T-cell (primary cell): ENCODE measurements at regions not wholly inside any gene's neighbourhood (a gene's known extent, or its start where the extent isn't known, plus 50 kb on each side); places are given as distances from the start of the nearest gene placed in this dataset.

Source experiments
- ATAC-seq, 4 experiments: fragments of 200-7000 bp in 3 of 4; fragments of 150-1000 bp in 1 of 4; cut with Tn5 transposase; replicated peaks in 1 of 4; 1 replicate in 3 of 4; 2 replicates in 1 of 4; pipeline ENCODE4 v1.10.0; 2021; ENCODE audit warnings: moderate library complexity in 3 of 4, mild to moderate bottlenecking in 2 of 4, moderate number of reproducible peaks in 1 of 4
- CTCF ChIA-PET, 2 donors: fragments of 300-600 bp; sonication (Branson Sonifier 250); formaldehyde crosslinking; loops; one replicate each; lab custom pipeline; 2022; ENCODE audit warnings: antibody characterized with exemption in 2 of 2; lab: Charles Lee
- POLR2A ChIA-PET, 2 donors: fragments of 300-600 bp; sonication (Branson Sonifier 250); formaldehyde crosslinking; loops; one replicate each; lab custom pipeline; 2022; ENCODE audit warnings: antibody characterized with exemption in 2 of 2; lab: Charles Lee
- DNase-seq, 35 experiments: peaks; one replicate each; pipeline versions ENCODE4 v3.0.0 to v3.0.0-alpha.2; 2013 to 2023
- H3K27ac ChIP-seq: one replicate; pipeline ENCODE4 v1.5.1; 2013; ENCODE audit warnings: low read length
- H3K27me3 ChIP-seq, 2 experiments: replicated peaks in 1 of 2; 1 replicate in 1 of 2; 2 replicates in 1 of 2; pipeline versions ENCODE4 v1.6.1 to v1.7.0; 2013; ENCODE audit warnings: low read length in 1 of 2, mixed read lengths in 1 of 2; ENCODE audit not compliant: control insufficient read depth in 2 of 2, insufficient read depth in 2 of 2; ENCODE audit errors: extremely low read depth in 1 of 2
- H3K36me3 ChIP-seq, 2 donors: 1 replicate in 1 of 2; 2 replicates in 1 of 2; pipeline versions ENCODE4 v1.6.1 to v1.7.0; 2013; ENCODE audit warnings: low read length in 1 of 2; ENCODE audit not compliant: control insufficient read depth in 2 of 2, insufficient read depth in 1 of 2; ENCODE audit errors: extremely low read depth in 1 of 2
- H3K4me1 ChIP-seq, 2 experiments: 1 replicate in 1 of 2; 2 replicates in 1 of 2; pipeline versions ENCODE4 v1.6.1 to v1.7.0; 2013; ENCODE audit warnings: low read length in 2 of 2, mixed read lengths in 1 of 2; ENCODE audit not compliant: insufficient read depth in 2 of 2, control insufficient read depth in 1 of 2; ENCODE audit errors: extremely low read depth in 1 of 2
- H3K4me3 ChIP-seq, 2 donors: 1 replicate in 1 of 2; 2 replicates in 1 of 2; pipeline versions ENCODE4 v1.5.1 to v1.7.0; 2013; ENCODE audit warnings: mild to moderate bottlenecking in 2 of 2, low read length in 1 of 2, moderate library complexity in 1 of 2; ENCODE audit not compliant: control insufficient read depth in 1 of 2; ENCODE audit errors: extremely low read depth in 1 of 2
- H3K9me3 ChIP-seq: 2 replicates; pipeline ENCODE4 v1.7.0; 2013
- H3K27ac Mint-ChIP-seq, 2 donors: one replicate each; pipeline ENCODE4 v1.8.0; 2020 to 2021; ENCODE audit warnings: mild to moderate bottlenecking in 2 of 2, mixed read lengths in 2 of 2
- H3K27me3 Mint-ChIP-seq, 2 donors: one replicate each; pipeline ENCODE4 v1.8.0; 2021 to 2022; ENCODE audit warnings: mixed read lengths in 2 of 2
- H3K36me3 Mint-ChIP-seq: one replicate; pipeline ENCODE4 v1.8.0; 2021; ENCODE audit warnings: mixed read lengths
- H3K4me1 Mint-ChIP-seq, 3 donors: one replicate each; pipeline ENCODE4 v1.8.0; 2020 to 2022; ENCODE audit warnings: mixed read lengths in 3 of 3, mild to moderate bottlenecking in 1 of 3
- H3K4me3 Mint-ChIP-seq, 3 donors: one replicate each; pipeline ENCODE4 v1.8.0; 2020 to 2022; ENCODE audit warnings: mild to moderate bottlenecking in 3 of 3, mixed read lengths in 3 of 3, moderate library complexity in 3 of 3
- H3K9me3 Mint-ChIP-seq, 3 donors: one replicate each; pipeline ENCODE4 v1.8.0; 2020 to 2022; ENCODE audit warnings: mixed read lengths in 3 of 3
- WGBS: methylation state at CpG from one replicate; pipeline ENCODE4 v1.1.5; 2013; ENCODE audit warnings: missing lambda C conversion rate; ENCODE audit not compliant: insufficient coverage; 5-methylcytosine and 5-hydroxymethylcytosine counted together

GRCh38 chr5:67263656-67264408, 67.2 kb upstream of the CD180 start:
- no peak overlapping the region for H3K27ac ChIP-seq
- H3K4me1 Mint-ChIP-seq = no peaks in the 10 kb centered on the region
- H3K36me3 Mint-ChIP-seq = no peaks in the 10 kb centered on the region
- ChIA-PET POLR2A (no interaction called here), CTCF (interaction anchor here in 1 of 2 donors (0.6 to 0.7 kb wide), 2 partner anchors 635 to 941 kb away, joined by 3 to 4 read pairs; no protein-coding TSS in a partner anchor)
- DNase-seq (no peak), ATAC-seq (no peak)
- peaks cover 0 to 2% of the 10 kb centered on the region in 2 experiments for H3K27me3 ChIP-seq
- H3K4me3 Mint-ChIP-seq = no peak overlapping the region
- H3K9me3 ChIP-seq = no peaks in the 10 kb centered on the region
- peaks cover 0 to 7% of the 10 kb centered on the region in 2 donors for H3K27me3 Mint-ChIP-seq
- H3K9me3 Mint-ChIP-seq = no peaks in the 10 kb centered on the region
- WGBS = 64% methylated on average over 2 of the region's 4 CpGs
- H3K36me3 ChIP-seq = no peaks in the 10 kb centered on the region
- no peak overlapping the region for H3K4me3 ChIP-seq
- no peak overlapping the region for H3K27ac Mint-ChIP-seq
- no peaks in the 10 kb centered on the region for H3K4me1 ChIP-seq

DNA sequence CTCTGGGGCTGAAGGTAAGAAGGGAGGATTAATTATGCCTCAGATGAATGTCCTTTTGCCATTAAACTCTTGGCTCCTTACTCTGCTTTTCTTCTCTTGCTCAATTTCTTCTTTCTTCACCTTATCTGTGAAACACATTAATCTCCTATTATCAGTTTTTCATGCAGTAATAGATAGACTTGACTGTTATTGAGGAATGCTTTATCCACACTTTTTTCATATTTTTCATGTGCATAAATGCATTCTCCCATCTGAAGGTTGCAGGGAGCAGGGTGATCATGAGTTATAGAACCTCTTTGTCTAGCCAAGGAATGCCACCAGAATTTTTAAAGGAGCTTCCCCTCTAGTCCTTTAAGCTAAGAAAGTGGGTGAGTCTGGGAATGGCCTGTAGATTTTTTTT, 66.4 kb upstream of the CD180 start:
- CTCF ChIA-PET = interaction anchor here in 1 of 2 donors (0.7 to 1.5 kb wide), 2 partner anchors 17 to 940 kb away, joined by 3 to 4 read pairs; no protein-coding TSS in a partner anchor
- no peak overlapping the region for H3K27ac Mint-ChIP-seq
- ATAC-seq (no peak), DNase-seq (no peak)
- peaks cover 0 to 7% of the 10 kb centered on the region in 2 donors for H3K27me3 Mint-ChIP-seq
- no peaks in the 10 kb centered on the region for H3K9me3 ChIP-seq
- POLR2A ChIA-PET = no interaction called here
- no peaks in the 10 kb centered on the region for H3K4me1 Mint-ChIP-seq
- no peaks in the 10 kb centered on the region for H3K36me3 ChIP-seq
- H3K27me3 ChIP-seq = peaks cover 0 to 2% of the 10 kb centered on the region in 2 experiments
- H3K27ac ChIP-seq = no peak overlapping the region
- H3K9me3 Mint-ChIP-seq = no peaks in the 10 kb centered on the region
- no peaks in the 10 kb centered on the region for H3K4me1 ChIP-seq
- no peak overlapping the region for H3K4me3 Mint-ChIP-seq
- H3K36me3 Mint-ChIP-seq = no peaks in the 10 kb centered on the region
- H3K4me3 ChIP-seq = no peak overlapping the region

GRCh38 chr5:67262206-67262605, 65.6 kb upstream of the CD180 start:
- H3K27me3 ChIP-seq = peaks cover 0 to 2% of the 10 kb centered on the region in 2 experiments
- CTCF ChIA-PET = interaction anchor here in 1 of 2 donors (1.2 to 1.5 kb wide), 2 partner anchors 16 to 156 kb away, joined by 3 to 4 read pairs; no protein-coding TSS in a partner anchor
- DNase-seq (no peak), ATAC-seq (no peak)
- no peaks in the 10 kb centered on the region for H3K36me3 ChIP-seq
- Mint-ChIP-seq H3K9me3 (no peaks in the 10 kb centered on the region), H3K27ac (no peak overlapping the region), H3K4me3 (no peak overlapping the region), H3K27me3 (peaks cover 0 to 7% of the 10 kb centered on the region in 2 donors), H3K4me1 (no peaks in the 10 kb centered on the region), H3K36me3 (no peaks in the 10 kb centered on the region)
- no peak overlapping the region for H3K27ac ChIP-seq
- POLR2A ChIA-PET = no interaction called here
- H3K4me1 ChIP-seq = no peaks in the 10 kb centered on the region
- H3K4me3 ChIP-seq = no peak overlapping the region
- no peaks in the 10 kb centered on the region for H3K9me3 ChIP-seq
- WGBS = no CpG with 5 or more reads among the region's 5 CpGs

GRCh38 chr5:67259548-67260215, 63.1 kb upstream of the CD180 start:
- Histone ChIP-seq H3K27ac (no peak overlapping the region), H3K9me3 (no peaks in the 10 kb centered on the region), H3K27me3 (peaks cover 0 to 2% of the 10 kb centered on the region in 2 experiments), H3K4me1 (no peaks in the 10 kb centered on the region), H3K36me3 (no peaks in the 10 kb centered on the region), H3K4me3 (no peak overlapping the region)
- ATAC-seq (no peak), DNase-seq (no peak)
- Mint-ChIP-seq H3K4me1 (no peaks in the 10 kb centered on the region), H3K27ac (no peak overlapping the region), H3K27me3 (peaks cover 0 to 11% of the 10 kb centered on the region in 2 donors), H3K9me3 (no peaks in the 10 kb centered on the region), H3K4me3 (no peak overlapping the region), H3K36me3 (no peaks in the 10 kb centered on the region)
- 80% methylated on average over 3 of the region's 5 CpGs for WGBS
- ChIA-PET CTCF (no interaction called here), POLR2A (no interaction called here)

DNA sequence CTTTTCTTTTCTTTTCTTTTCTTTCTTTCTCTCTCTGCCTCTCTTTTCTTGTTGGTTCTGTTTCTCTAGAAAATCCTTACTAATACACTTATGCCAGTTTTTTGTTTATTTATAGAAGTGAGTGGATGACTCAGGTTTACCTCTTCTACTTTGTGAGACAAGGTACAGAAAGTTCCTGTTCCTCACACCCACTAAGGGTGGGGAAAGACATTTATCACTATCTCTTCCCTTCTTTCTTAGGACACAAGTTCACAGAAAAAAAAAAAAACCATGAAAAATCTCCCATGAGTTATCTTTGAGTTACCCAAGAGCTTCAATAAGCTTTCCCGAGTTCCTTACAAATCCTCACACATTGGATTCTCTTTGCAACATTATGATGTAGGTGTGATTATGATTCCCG, 60.9 kb upstream of the CD180 start:
- no peak overlapping the region for H3K4me3 Mint-ChIP-seq
- H3K27ac Mint-ChIP-seq = no peak overlapping the region
- no peak overlapping the region for H3K27ac ChIP-seq
- POLR2A ChIA-PET = interaction anchor here in 1 of 2 donors (0.7 kb wide), 1 partner anchor 23 kb away, joined by 3 read pairs; no protein-coding TSS in a partner anchor
- H3K36me3 Mint-ChIP-seq = no peaks in the 10 kb centered on the region
- CTCF ChIA-PET = no interaction called here
- peaks cover 0 to 11% of the 10 kb centered on the region in 2 donors for H3K27me3 Mint-ChIP-seq
- no peaks in the 10 kb centered on the region for H3K4me1 Mint-ChIP-seq
- ATAC-seq (no peak), DNase-seq (no peak)
- peaks cover 0 to 2% of the 10 kb centered on the region in 2 experiments for H3K27me3 ChIP-seq
- no peaks in the 10 kb centered on the region for H3K9me3 Mint-ChIP-seq
- no peak overlapping the region for H3K4me3 ChIP-seq
- no peaks in the 10 kb centered on the region for H3K36me3 ChIP-seq
- WGBS = no CpG with 5 or more reads among the region's 2 CpGs
- H3K9me3 ChIP-seq = no peaks in the 10 kb centered on the region
- H3K4me1 ChIP-seq = no peaks in the 10 kb centered on the region

DNA sequence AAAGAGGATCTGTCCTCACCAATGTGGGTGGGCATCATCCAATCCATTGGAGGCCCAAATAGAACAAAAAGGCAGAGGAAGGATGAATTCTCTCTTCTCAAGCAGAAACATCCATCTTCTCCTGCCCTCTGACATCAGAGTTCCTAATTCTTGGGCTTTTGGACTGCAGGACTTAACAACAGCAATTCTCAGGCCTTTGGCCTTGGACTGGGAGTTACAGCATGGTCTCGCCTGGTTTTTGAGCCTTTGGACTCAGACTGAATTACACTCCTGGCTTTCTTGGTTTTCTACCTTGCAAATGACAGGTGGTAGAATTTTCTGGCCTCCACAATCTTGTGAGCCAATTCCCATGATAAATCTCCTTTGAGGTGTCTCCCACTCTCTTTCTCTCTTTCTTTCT, 60.5 kb upstream of the CD180 start:
- ChIA-PET CTCF (no interaction called here), POLR2A (no interaction called here)
- ATAC-seq = no peak
- H3K4me3 Mint-ChIP-seq = no peak overlapping the region
- Histone ChIP-seq H3K4me3 (no peak overlapping the region), H3K4me1 (no peaks in the 10 kb centered on the region), H3K27me3 (peaks cover 0 to 2% of the 10 kb centered on the region in 2 experiments), H3K9me3 (no peaks in the 10 kb centered on the region), H3K36me3 (no peaks in the 10 kb centered on the region), H3K27ac (no peak overlapping the region)
- no peaks in the 10 kb centered on the region for H3K36me3 Mint-ChIP-seq
- H3K27me3 Mint-ChIP-seq = peaks cover 0 to 11% of the 10 kb centered on the region in 2 donors
- 86% methylated on average over 1 of the region's 1 CpG for WGBS
- H3K4me1 Mint-ChIP-seq = no peaks in the 10 kb centered on the region
- no peak overlapping the region for H3K27ac Mint-ChIP-seq
- DNase-seq = no peak
- H3K9me3 Mint-ChIP-seq = no peaks in the 10 kb centered on the region
